GM12891 (cell line): ENCODE measurements at regions not wholly inside any gene's neighbourhood (a gene's known extent, or its start where the extent isn't known, plus 50 kb on each side); places are given as distances from the start of the nearest gene placed in this dataset.

Source experiments
- DNase-seq: peaks from one replicate; pipeline ENCODE4 v3.0.0; 2011; ENCODE audit warnings: low spot score; ENCODE audit not compliant: insufficient read length
- FAIRE-seq: peaks from 2 replicates; lab custom pipeline; 2011; peaks lifted over from hg19 to GRCh38; lab: Jason Lieb, UNC
- PAX5 ChIP-seq: IDR thresholded peaks from 2 replicates; pipeline ENCODE4 v1.6.1; 2011; ENCODE audit warnings: low read length, moderate library complexity, mild to moderate bottlenecking; ENCODE audit not compliant: insufficient read depth, severe bottlenecking
- POLR2A ChIP-seq: IDR thresholded peaks from 2 replicates; pipeline ENCODE4 v1.6.1; 2011; ENCODE audit warnings: low read depth, low read length, control low read depth
- POLR2AphosphoS5 ChIP-seq: IDR thresholded peaks from 2 replicates; pipeline ENCODE4 v1.6.1; 2011; ENCODE audit warnings: low read depth, low read length, control low read depth
- POU2F2 ChIP-seq: IDR thresholded peaks from 2 replicates; pipeline ENCODE4 v1.6.1; 2011; ENCODE audit warnings: low read depth, mild to moderate bottlenecking, control low read depth, low read length, moderate library complexity
- SPI1 ChIP-seq: IDR thresholded peaks from 2 replicates; pipeline ENCODE4 v1.6.1; 2011; ENCODE audit warnings: low read depth, low read length, control low read depth
- TAF1 ChIP-seq: IDR thresholded peaks from 2 replicates; pipeline ENCODE4 v1.6.1; 2011; ENCODE audit warnings: low read depth, low read length, control low read depth

- no peak for DNase-seq
- no peak for FAIRE-seq
- TF ChIP-seq SPI1, result no peak
- TF ChIP-seq POU2F2, result no peak
- TF ChIP-seq POLR2A, result no peak
- no peak for TF ChIP-seq POLR2AphosphoS5
- TF ChIP-seq TAF1, result no peak
- TF ChIP-seq PAX5, result no peak
Observed at GRCh38 chr4:175166020-175166419, 247.9 kb downstream of the ADAM29 start.

- no peak for DNase-seq
- no peak for FAIRE-seq
- TF ChIP-seq POU2F2 (no peak), POLR2AphosphoS5 (no peak), SPI1 (no peak), POLR2A (no peak), TAF1 (no peak)
Observed at GRCh38 chr4:175176710-175177109, 258.6 kb downstream of the ADAM29 start.

- FAIRE-seq, result no peak
- TF ChIP-seq SPI1, result no peak
- no peak for TF ChIP-seq POLR2AphosphoS5
- no peak for TF ChIP-seq POLR2A
- no peak for TF ChIP-seq POU2F2
- TF ChIP-seq PAX5, result no peak
- TF ChIP-seq TAF1, result no peak
Observed at GRCh38 chr4:175190654-175191053, 272.5 kb downstream of the ADAM29 start.

GRCh38 chr4:175198056-175198455 is 279.9 kb downstream of the ADAM29 start:
- DNase-seq (no peak), FAIRE-seq (no peak)
- TF ChIP-seq PAX5, result no peak
- TF ChIP-seq POLR2A, result no peak
- TF ChIP-seq TAF1, result no peak

More at GRCh38 chr4:175190654-175191053, 272.5 kb downstream of the ADAM29 start:
- DNase-seq, result no peak

- DNase-seq (no peak), FAIRE-seq (no peak)
- TF ChIP-seq POLR2AphosphoS5 (no peak), PAX5 (no peak), POU2F2 (no peak), SPI1 (no peak), TAF1 (no peak), POLR2A (no peak)
Observed at GRCh38 chr4:175215208-175215607, 297.1 kb downstream of the ADAM29 start.

GRCh38 chr4:175215657-175216056 is 297.5 kb downstream of the ADAM29 start:
- no peak for TF ChIP-seq POLR2A
- TF ChIP-seq PAX5, result no peak
- TF ChIP-seq POU2F2, result no peak
- TF ChIP-seq POLR2AphosphoS5, result no peak
- no peak for TF ChIP-seq TAF1
- FAIRE-seq (no peak), DNase-seq (no peak)

GRCh38 chr4:175229154-175229553 is 311.0 kb downstream of the ADAM29 start:
- FAIRE-seq (no peak), DNase-seq (no peak)
- TF ChIP-seq POU2F2 (no peak), POLR2A (no peak), SPI1 (no peak), TAF1 (no peak), POLR2AphosphoS5 (no peak), PAX5 (no peak)

GRCh38 chr4:175234162-175234561 is 316.0 kb downstream of the ADAM29 start:
- TF ChIP-seq POLR2AphosphoS5 (no peak), TAF1 (no peak), SPI1 (no peak), POU2F2 (no peak), POLR2A (no peak), PAX5 (no peak)
- no peak for FAIRE-seq
- no peak for DNase-seq

- no peak for TF ChIP-seq TAF1
- TF ChIP-seq POU2F2, result no peak
- TF ChIP-seq POLR2A, result no peak
- no peak for TF ChIP-seq PAX5
- no peak for TF ChIP-seq POLR2AphosphoS5
- no peak for TF ChIP-seq SPI1
- FAIRE-seq, result no peak
- no peak for DNase-seq
Observed at GRCh38 chr4:175238827-175239517, 320.8 kb downstream of the ADAM29 start.

GRCh38 chr4:175246941-175247340 is 328.8 kb downstream of the ADAM29 start:
- DNase-seq (no peak), FAIRE-seq (no peak)
- TF ChIP-seq TAF1 (no peak), POU2F2 (no peak), PAX5 (no peak), POLR2A (no peak), SPI1 (no peak), POLR2AphosphoS5 (no peak)
